ENCODE measurements at regions not wholly inside any gene's neighbourhood (a gene's known extent, or its start where the extent isn't known, plus 50 kb on each side); places are given as distances from the start of the nearest gene placed in this dataset.
A peak's percentile ranks its signal among the peaks of the same experiment; 100 is the strongest.

DNA sequence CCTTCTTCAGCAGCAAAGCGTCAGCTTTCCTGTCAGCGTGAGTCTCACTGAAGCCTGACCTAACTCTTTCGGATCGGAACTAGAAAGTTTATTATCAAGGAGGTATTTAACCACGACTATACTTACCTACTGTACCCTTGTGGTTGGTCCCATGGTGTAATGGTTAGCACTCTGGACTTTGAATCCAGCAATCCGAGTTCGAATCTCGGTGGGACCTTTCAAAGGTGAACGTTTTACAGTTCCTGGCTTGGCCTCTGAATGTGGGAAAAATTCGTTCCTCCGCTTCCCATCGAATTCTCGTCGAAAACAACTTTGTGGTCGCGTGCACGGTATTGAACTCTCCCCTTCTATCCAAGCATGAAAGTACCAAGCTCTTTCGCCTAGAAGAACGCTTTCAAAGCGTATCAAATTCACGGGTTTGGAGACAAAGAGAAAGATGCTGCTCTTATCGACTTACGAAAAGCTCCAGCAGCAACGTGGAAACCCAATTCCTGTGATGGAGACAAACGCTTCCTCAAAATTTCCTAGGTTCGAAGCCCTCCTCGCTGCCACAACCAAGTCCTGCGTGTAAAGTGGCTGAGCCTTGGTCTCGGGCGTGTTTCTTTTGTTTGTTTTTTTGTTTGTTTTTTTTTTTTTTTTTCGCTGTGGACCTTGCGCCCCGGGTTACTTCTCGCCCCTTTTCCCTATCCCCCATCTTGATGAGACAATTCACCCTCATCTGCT is 63.7 kb downstream of the GPX5 start:
- H3K4me1 Mint-ChIP-seq (ENCODE audit: unreplicated experiment) = peaks cover 40% of the 10 kb centered on the region
- DNase-seq (ENCODE audit: low spot score) = peak; percentile 75
- H3K4me3 Mint-ChIP-seq (ENCODE audit: unreplicated experiment) = peak overlapping the region; percentile 89
- H3K36me3 Mint-ChIP-seq (ENCODE audit: low read depth, unreplicated experiment) = no peaks in the 10 kb centered on the region
- H3K9me3 Mint-ChIP-seq (ENCODE audit: unreplicated experiment) = no peaks in the 10 kb centered on the region
- peak overlapping the region; percentile 2 for H3K27ac Mint-ChIP-seq (ENCODE audit: unreplicated experiment)
- H3K27me3 Mint-ChIP-seq (ENCODE audit: unreplicated experiment) = peaks cover 7% of the 10 kb centered on the region
- TF ChIP-seq, protein P1, sequence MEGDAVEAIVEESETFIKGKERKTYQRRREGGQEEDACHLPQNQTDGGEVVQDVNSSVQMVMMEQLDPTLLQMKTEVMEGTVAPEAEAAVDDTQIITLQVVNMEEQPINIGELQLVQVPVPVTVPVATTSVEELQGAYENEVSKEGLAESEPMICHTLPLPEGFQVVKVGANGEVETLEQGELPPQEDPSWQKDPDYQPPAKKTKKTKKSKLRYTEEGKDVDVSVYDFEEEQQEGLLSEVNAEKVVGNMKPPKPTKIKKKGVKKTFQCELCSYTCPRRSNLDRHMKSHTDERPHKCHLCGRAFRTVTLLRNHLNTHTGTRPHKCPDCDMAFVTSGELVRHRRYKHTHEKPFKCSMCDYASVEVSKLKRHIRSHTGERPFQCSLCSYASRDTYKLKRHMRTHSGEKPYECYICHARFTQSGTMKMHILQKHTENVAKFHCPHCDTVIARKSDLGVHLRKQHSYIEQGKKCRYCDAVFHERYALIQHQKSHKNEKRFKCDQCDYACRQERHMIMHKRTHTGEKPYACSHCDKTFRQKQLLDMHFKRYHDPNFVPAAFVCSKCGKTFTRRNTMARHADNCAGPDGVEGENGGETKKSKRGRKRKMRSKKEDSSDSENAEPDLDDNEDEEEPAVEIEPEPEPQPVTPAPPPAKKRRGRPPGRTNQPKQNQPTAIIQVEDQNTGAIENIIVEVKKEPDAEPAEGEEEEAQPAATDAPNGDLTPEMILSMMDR (IDR thresholded peaks at IDR 0.05; ENCODE audit: unreplicated experiment) = no peak

DNA sequence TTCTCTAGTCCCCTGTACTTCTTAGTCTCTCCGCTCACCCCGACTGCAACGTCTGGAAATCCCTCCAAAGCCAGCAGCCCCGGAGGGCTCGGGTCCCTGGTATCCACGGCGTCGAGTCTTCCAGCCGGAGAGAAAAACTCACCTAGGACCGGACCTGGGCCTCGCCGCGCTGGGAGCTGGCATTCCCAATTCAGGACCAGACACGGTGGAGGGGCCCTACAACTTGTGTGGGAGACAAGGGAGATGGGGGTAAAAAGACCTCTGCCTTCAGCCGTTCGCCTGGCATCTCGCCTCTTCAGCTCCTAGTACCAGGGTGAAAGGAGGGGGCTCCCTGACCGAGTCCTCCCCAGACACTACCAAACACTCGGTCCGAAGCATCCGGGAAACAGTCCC is 64.3 kb downstream of the GPX5 start:
- H3K9me3 Mint-ChIP-seq (ENCODE audit: unreplicated experiment) = no peaks in the 10 kb centered on the region
- H3K4me1 Mint-ChIP-seq (ENCODE audit: unreplicated experiment) = peaks cover 34% of the 10 kb centered on the region
- DNase-seq (ENCODE audit: low spot score) = no peak
- peaks cover 7% of the 10 kb centered on the region for H3K27me3 Mint-ChIP-seq (ENCODE audit: unreplicated experiment)
- TF ChIP-seq, protein P1 (IDR thresholded peaks at IDR 0.05; ENCODE audit: unreplicated experiment) = no peak
- H3K27ac Mint-ChIP-seq (ENCODE audit: unreplicated experiment) = no peak overlapping the region
- no peaks in the 10 kb centered on the region for H3K36me3 Mint-ChIP-seq (ENCODE audit: low read depth, unreplicated experiment)
- H3K4me3 Mint-ChIP-seq (ENCODE audit: unreplicated experiment) = peak overlapping the region; percentile 89

GRCh38 chr6:28597217-28597835 is 71.6 kb downstream of the GPX5 start:
- peak; percentile 40 for DNase-seq (ENCODE audit: low spot score)
- Mint-ChIP-seq H3K27me3 (ENCODE audit: unreplicated experiment) (peaks cover 1% of the 10 kb centered on the region), H3K9me3 (ENCODE audit: unreplicated experiment) (no peaks in the 10 kb centered on the region), H3K4me1 (ENCODE audit: unreplicated experiment) (peaks cover 6% of the 10 kb centered on the region), H3K27ac (ENCODE audit: unreplicated experiment) (no peak overlapping the region), H3K36me3 (ENCODE audit: low read depth, unreplicated experiment) (no peaks in the 10 kb centered on the region), H3K4me3 (ENCODE audit: unreplicated experiment) (peak overlapping the region; percentile 89)
- TF ChIP-seq, protein P1 (IDR thresholded peaks at IDR 0.05; ENCODE audit: unreplicated experiment) = no peak

DNA sequence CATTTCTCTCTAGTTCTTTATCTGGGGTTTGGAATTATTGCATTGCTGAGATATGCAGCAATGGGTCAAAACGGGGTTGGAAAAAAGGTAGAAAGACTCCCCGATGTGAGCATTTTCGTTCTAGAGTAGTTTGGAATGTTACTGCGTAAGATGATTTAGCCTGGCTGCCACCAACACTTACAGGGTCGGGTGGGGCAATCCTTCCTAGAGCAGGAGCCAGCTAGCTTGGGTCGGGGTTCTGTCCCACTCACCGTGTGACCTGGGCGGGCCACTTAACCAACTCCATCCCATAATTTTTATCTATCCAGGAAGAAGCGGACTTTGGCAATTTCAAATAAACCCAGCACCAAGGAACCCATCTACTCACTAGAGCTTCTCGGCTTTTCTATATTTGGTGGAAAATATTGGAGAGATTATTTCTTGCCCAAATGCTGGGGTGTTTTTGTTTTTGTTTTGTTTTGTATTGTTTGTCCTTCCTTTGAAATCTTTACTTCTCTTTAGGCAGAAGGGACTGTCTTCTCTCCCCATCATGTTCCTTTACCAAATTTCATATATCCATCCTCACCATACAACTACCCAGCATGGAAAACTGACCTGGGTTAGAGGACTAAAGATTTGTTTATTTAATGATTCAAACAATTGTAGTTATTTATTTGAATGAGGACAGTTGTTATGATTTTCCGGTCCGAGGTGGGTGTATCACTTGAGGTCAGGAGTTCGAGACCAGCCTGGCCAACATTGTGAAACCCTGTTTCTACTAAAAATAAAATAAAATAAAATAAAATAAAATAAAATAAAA is 72.4 kb downstream of the GPX5 start:
- H3K9me3 Mint-ChIP-seq (ENCODE audit: unreplicated experiment) = no peaks in the 10 kb centered on the region
- H3K27me3 Mint-ChIP-seq (ENCODE audit: unreplicated experiment) = peaks cover 1% of the 10 kb centered on the region
- H3K4me3 Mint-ChIP-seq (ENCODE audit: unreplicated experiment) = peak overlapping the region; percentile 89
- peaks cover 6% of the 10 kb centered on the region for H3K4me1 Mint-ChIP-seq (ENCODE audit: unreplicated experiment)
- no peak overlapping the region for H3K27ac Mint-ChIP-seq (ENCODE audit: unreplicated experiment)
- H3K36me3 Mint-ChIP-seq (ENCODE audit: low read depth, unreplicated experiment) = no peaks in the 10 kb centered on the region
- TF ChIP-seq, protein P1 (IDR thresholded peaks at IDR 0.05; ENCODE audit: unreplicated experiment) = no peak
- no peak for DNase-seq (ENCODE audit: low spot score)

Measured in endothelial cell (in vitro differentiated cells).